Astrocyte of the cerebellum (primary cell): ENCODE measurements at regions not wholly inside any gene's neighbourhood (a gene's known extent, or its start where the extent isn't known, plus 50 kb on each side); places are given as distances from the start of the nearest gene placed in this dataset.

Source experiments
- DNase-seq: peaks from one replicate; pipeline ENCODE4 v3.0.0-alpha.2; 2011; ENCODE audit warnings: low read depth
- H3K4me3 ChIP-seq: 2 replicates; pipeline ENCODE4 v1.5.1; 2011; ENCODE audit warnings: mild to moderate bottlenecking, low read depth, low read length, moderate library complexity
- in situ Hi-C: cut with HindIII; loops from 2 replicates; pipeline ENCODE4 v1.10.0; 2017; ENCODE audit warnings: low sequenced_read_pairs
- TF ChIP-seq, protein P1 (sequence below): IDR thresholded peaks from 2 replicates; pipeline ENCODE4 v1.5.1; 2012; ENCODE audit warnings: low read length, low read depth, moderate library complexity, mild to moderate bottlenecking; ENCODE audit errors: missing control alignments

DNA sequence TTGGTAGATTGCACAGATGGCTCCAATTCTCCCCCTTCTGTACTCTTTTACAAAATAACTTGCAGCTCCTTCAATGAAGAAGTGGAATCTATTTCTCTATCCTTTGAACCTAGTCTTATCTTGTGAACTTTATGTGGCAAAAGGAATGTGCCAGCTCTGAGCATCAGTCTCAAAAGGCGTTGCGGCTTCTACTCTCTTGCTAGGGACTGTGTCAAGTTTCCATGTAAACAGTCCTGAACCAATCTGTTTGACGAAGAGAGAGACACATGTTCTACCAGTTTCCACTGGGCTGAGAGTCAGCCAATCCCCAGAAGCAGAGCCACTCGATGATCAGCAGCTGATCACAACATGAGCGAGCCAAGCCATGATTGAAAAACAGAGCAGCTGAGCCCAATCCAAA lies 439.7 kb upstream of the SETBP1 start:
- no peak overlapping the region for H3K4me3 ChIP-seq
- TF ChIP-seq, protein P1, sequence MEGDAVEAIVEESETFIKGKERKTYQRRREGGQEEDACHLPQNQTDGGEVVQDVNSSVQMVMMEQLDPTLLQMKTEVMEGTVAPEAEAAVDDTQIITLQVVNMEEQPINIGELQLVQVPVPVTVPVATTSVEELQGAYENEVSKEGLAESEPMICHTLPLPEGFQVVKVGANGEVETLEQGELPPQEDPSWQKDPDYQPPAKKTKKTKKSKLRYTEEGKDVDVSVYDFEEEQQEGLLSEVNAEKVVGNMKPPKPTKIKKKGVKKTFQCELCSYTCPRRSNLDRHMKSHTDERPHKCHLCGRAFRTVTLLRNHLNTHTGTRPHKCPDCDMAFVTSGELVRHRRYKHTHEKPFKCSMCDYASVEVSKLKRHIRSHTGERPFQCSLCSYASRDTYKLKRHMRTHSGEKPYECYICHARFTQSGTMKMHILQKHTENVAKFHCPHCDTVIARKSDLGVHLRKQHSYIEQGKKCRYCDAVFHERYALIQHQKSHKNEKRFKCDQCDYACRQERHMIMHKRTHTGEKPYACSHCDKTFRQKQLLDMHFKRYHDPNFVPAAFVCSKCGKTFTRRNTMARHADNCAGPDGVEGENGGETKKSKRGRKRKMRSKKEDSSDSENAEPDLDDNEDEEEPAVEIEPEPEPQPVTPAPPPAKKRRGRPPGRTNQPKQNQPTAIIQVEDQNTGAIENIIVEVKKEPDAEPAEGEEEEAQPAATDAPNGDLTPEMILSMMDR = no peak
- no peak for DNase-seq
- in situ Hi-C loops = no loop called here

DNA sequence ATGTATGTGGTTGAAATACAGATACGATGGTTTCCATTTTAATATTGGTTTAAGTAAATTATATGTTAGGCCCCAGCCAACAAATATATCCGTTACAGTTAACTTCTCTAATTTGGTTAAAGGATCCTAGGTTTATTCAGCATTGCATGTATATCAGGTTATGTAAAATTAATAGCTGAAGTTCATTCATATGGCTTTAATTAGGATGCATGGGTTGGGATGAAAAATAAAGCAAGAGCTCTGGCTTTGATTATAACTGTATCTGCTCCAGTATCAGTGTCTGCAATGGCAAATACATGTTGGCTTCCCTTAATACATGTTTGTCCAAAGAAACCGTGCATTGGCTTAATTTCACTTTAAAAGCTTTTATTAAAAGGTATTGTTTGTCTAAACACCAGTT lies 435.7 kb upstream of the SETBP1 start:
- in situ Hi-C loops = no loop called here

DNA sequence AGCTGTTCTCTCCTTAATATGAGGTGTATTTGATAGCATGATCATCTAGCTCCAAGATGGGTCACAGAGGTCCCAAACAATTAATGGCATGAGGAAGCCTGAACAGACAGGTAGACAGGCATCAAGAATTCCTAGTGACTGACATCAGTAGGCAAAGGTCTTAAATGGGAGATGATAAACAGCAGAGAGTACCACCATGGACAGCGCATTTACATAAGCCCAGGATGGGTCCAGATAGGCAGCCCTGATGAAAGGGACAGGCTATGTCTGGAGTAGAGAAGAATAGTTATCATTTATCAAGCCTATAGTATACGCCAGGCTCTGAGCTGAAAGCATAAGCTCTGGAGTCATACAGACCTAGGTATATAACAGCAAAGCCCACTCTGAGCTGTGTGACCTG lies 434.7 kb upstream of the SETBP1 start:
- TF ChIP-seq, protein P1 = no peak
- no peak overlapping the region for H3K4me3 ChIP-seq
- in situ Hi-C loops = no loop called here
- DNase-seq = no peak

More for the DNA sequence above, 435.7 kb upstream of the SETBP1 start:
- DNase-seq = no peak
- H3K4me3 ChIP-seq = no peak overlapping the region
- TF ChIP-seq, protein P1 = no peak

DNA sequence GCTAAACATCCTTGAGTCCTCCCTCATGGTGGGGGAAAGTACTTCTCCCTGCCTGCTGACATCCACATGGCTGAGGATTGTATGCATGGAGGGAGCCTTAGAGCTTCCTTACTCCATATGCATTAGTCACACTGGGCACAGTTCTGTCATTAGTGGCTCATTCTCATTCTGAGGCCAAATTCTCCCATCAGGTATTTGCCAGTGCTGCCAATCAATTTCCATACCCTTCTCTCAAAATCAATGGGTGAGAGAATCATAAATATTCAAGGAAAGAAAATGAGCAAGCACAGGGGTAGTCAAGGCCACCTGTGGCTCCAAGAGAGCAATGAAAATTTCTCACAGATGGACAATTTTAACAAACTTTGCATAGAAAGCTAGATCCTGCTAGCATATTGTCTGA lies 422.6 kb upstream of the SETBP1 start:
- in situ Hi-C loops = no loop called here
- DNase-seq = no peak
- TF ChIP-seq, protein P1 = no peak
- no peak overlapping the region for H3K4me3 ChIP-seq

DNA sequence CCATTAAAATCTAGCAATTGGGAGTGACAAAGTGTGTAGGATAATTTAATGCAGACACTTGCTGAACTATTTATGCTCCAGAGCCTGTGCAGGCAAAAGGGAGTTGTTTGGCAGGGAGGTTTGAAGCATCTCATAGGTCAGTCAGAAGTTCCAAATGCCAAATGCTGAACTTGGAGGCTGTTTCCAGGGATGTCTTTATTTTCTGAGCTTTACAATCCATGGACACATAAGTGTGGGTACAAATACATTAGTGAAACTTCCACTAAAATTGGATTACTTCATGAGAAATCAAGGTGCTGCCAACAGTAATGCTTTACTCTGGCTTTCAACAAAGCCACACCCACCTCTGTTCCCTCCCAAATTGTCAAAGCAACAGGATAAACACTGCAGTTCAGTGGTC lies 422.1 kb upstream of the SETBP1 start:
- TF ChIP-seq, protein P1 = no peak
- in situ Hi-C loops = no loop called here
- no peak overlapping the region for H3K4me3 ChIP-seq
- no peak for DNase-seq

DNA sequence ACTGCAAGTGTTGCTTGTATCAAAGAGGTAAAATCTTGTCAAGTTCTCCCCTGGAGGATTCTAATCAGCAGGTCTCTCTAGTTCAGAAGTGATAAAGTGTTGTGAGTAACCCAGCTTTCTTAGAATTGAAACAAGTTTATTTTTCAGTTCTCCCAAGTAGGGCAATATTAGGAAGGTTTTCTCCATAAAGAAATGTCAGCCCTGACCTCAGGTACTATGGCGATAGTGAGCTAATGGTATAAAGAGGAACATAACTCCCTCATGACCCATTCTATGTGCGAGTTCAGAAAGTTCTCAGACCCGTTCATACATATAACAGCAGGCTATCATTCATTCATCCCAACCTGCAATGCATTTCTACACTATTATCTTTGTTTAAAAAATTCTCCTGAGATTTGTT lies 421.1 kb upstream of the SETBP1 start:
- TF ChIP-seq, protein P1 = no peak
- in situ Hi-C loops = no loop called here
- H3K4me3 ChIP-seq = no peak overlapping the region
- no peak for DNase-seq

DNA sequence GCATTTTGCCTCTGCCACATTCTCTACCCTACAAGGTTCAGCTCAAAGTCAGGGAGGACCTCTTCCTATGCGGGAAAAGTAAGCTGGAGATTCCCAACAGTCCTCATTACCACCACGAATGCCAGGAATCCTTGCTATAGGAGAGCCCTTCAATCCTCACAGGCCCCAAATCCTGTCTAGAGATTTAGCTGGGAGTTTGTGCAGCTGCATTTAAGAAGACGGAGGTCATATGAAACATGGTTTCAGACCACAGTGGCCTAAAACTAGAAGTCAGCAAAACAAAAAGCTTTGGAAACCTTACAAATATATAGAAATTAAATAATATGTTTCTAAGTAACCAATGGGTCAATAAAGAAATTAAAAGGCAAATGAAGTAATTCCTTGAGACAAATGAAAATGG lies 415.3 kb upstream of the SETBP1 start:
- DNase-seq = no peak
- in situ Hi-C loops = no loop called here

More for the DNA sequence above, 415.3 kb upstream of the SETBP1 start:
- TF ChIP-seq, protein P1 = no peak
- H3K4me3 ChIP-seq = no peak overlapping the region
